ENCODE measurements at regions not wholly inside any gene's neighbourhood (a gene's known extent, or its start where the extent isn't known, plus 50 kb on each side); places are given as distances from the start of the nearest gene placed in this dataset.

GRCh38 chr12:92359581-92360209 is 214.0 kb upstream of the BTG1 start:
- TF ChIP-seq GATA2 (IDR thresholded peaks at IDR 0.05; ENCODE audit: low read depth, low read length) (no peak), GATA3 (IDR thresholded peaks at IDR 0.05; ENCODE audit: low read depth, low read length) (no peak)
